Esophagus squamous epithelium (tissue), 5 donors: ENCODE measurements at regions not wholly inside any gene's neighbourhood (a gene's known extent, or its start where the extent isn't known, plus 50 kb on each side); places are given as distances from the start of the nearest gene placed in this dataset.

Experiments used
- DNase-seq: peaks from one replicate; lab custom pipeline; 2025; lab: John Stamatoyannopoulos, UW
- H3K27ac ChIP-seq, 4 donors: fragments of 200-600 bp; sonication (generic); one replicate each; pipeline ENCODE4 v1.5.1; 2016 to 2019; ENCODE audit warnings: mild to moderate bottlenecking in 1 of 4
- H3K27me3 ChIP-seq, 4 donors: fragments of 200-600 bp; sonication (generic); 1 replicate in 3 of 4; 2 replicates in 1 of 4; pipeline versions ENCODE4 v1.5.1 to v1.6.0; 2017 to 2021; ENCODE audit warnings: antibody characterized with exemption in 1 of 4
- H3K36me3 ChIP-seq, 3 donors: fragments of 200-600 bp; sonication (generic); one replicate each; pipeline ENCODE4 v1.5.1; 2016 to 2019
- H3K4me1 ChIP-seq, 3 donors: fragments of 200-600 bp; sonication (generic); one replicate each; pipeline ENCODE4 v1.5.1; 2017 to 2019
- H3K4me3 ChIP-seq, 4 donors: fragments of 200-600 bp; sonication (generic); 1 replicate in 3 of 4; 2 replicates in 1 of 4; pipeline ENCODE4 v1.5.1; 2016 to 2019; ENCODE audit warnings: mild to moderate bottlenecking in 2 of 4, moderate library complexity in 1 of 4
- H3K9me3 ChIP-seq, 3 donors: fragments of 200-600 bp; sonication (generic); one replicate each; pipeline ENCODE4 v1.5.1; 2016 to 2019
- POLR2A ChIP-seq, 4 donors: fragments of 450-650 bp; IDR thresholded peaks; one replicate each; pipeline ENCODE4 v1.6.1; 2017; ENCODE audit warnings: antibody characterized with exemption in 4 of 4, mild to moderate bottlenecking in 4 of 4, moderate library complexity in 3 of 4
- WGBS, 2 donors: methylation state at CpG; one replicate each; pipeline ENCODE4 v1.1.5; 2018; 5-methylcytosine and 5-hydroxymethylcytosine counted together
- intact Hi-C: fragments of 100-400 bp; cut with DNase I; formaldehyde crosslinking; loops from one replicate; pipeline ENCODE4 v1.15.0; 2022
- TF ChIP-seq, protein P1 (sequence below), 6 experiments: fragments of 450-650 bp in 4 of 6; fragments of 200-600 bp in 2 of 6; sonication (generic) in 2 of 6; IDR thresholded peaks; one replicate each; pipeline ENCODE4 v1.5.1; 2016 to 2019; ENCODE audit warnings: antibody characterized with exemption in 6 of 6, mild to moderate bottlenecking in 4 of 6, moderate library complexity in 4 of 6
- donor health status: DM: yes; HTN: yes; CAD: no.

DNA sequence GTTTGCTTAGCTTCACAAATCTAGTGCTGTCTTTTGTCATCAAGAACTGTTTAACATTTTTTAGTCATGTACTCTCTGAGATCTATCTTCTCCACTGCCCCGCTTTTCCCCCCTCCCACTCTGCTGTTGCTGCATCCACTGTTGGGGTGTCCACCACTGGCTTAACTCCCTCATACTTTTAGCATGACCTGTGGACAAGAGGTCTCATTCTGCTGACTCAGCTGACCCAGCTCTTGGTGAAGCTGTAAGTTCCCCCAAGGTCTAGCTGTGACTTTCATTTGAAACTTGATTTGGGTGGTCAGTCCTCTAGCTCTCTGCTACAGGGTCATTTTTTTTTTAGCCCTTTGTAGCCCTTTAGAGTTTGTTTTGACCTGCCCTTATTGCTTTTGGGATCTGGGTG lies 427.2 kb downstream of the PLCL1 start:
- Histone ChIP-seq H3K4me1 (no peaks in the 10 kb centered on the region), H3K9me3 (no peaks in the 10 kb centered on the region), H3K27ac (no peak overlapping the region), H3K36me3 (no peaks in the 10 kb centered on the region), H3K4me3 (no peak overlapping the region), H3K27me3 (no peaks in the 10 kb centered on the region)
- DNase-seq = no peak
- TF ChIP-seq, protein P1, sequence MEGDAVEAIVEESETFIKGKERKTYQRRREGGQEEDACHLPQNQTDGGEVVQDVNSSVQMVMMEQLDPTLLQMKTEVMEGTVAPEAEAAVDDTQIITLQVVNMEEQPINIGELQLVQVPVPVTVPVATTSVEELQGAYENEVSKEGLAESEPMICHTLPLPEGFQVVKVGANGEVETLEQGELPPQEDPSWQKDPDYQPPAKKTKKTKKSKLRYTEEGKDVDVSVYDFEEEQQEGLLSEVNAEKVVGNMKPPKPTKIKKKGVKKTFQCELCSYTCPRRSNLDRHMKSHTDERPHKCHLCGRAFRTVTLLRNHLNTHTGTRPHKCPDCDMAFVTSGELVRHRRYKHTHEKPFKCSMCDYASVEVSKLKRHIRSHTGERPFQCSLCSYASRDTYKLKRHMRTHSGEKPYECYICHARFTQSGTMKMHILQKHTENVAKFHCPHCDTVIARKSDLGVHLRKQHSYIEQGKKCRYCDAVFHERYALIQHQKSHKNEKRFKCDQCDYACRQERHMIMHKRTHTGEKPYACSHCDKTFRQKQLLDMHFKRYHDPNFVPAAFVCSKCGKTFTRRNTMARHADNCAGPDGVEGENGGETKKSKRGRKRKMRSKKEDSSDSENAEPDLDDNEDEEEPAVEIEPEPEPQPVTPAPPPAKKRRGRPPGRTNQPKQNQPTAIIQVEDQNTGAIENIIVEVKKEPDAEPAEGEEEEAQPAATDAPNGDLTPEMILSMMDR (IDR thresholded peaks at IDR 0.05) = no peak
- TF ChIP-seq POLR2A (IDR thresholded peaks at IDR 0.05) = no peak
- WGBS, 2 donors = 85 to 87% methylated on average over 1 of the region's 1 CpG
- intact Hi-C loops = no loop called here

DNA sequence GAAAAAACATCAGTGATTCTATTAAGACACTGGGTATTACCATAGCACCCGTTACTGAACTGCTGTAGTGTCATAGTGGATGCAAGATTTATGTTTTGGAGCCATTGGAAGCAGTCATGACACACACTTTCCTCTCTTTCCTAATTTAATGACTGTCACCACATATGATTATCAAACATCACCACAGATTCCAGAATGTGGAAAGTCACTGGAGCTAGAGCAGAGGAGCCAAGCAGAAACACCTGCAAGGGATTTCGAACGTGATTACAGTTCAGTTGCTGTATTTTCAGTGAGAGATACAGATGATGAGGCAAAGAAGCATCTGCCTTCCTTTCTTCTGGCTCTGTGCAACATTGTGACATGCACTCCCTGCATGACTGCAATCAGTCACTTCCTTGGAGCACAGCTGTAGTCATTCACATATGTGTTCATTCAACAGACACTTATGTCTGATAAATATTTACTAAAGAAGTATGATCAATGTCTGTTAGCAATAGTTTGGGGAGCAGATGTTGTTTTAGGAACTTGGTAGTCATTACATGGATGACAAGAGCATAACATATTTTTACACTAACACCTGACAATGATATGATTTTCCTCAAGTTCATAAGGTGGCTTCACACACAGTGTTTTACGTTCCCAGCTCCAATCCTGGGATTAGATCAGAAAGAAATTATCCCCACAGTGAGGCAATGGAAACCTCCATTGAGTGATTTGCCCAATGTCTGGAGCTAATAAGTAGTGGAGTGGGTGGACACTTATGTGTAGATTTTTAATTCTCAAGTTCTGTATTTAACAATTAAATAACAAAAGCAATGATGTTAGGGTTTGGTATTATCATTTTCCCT lies 416.6 kb downstream of the PLCL1 start:
- intact Hi-C loops = no loop called here
- no peak overlapping the region for H3K27ac ChIP-seq
- 43 to 51% methylated on average over 3 to 4 of the region's 4 CpGs for WGBS, 2 donors
- no peak for DNase-seq
- H3K36me3 ChIP-seq = no peaks in the 10 kb centered on the region
- no peaks in the 10 kb centered on the region for H3K27me3 ChIP-seq
- no peaks in the 10 kb centered on the region for H3K9me3 ChIP-seq
- TF ChIP-seq POLR2A (IDR thresholded peaks at IDR 0.05) = no peak
- TF ChIP-seq, protein P1 (IDR thresholded peaks at IDR 0.05) = no peak
- no peaks in the 10 kb centered on the region for H3K4me1 ChIP-seq
- H3K4me3 ChIP-seq = no peak overlapping the region

DNA sequence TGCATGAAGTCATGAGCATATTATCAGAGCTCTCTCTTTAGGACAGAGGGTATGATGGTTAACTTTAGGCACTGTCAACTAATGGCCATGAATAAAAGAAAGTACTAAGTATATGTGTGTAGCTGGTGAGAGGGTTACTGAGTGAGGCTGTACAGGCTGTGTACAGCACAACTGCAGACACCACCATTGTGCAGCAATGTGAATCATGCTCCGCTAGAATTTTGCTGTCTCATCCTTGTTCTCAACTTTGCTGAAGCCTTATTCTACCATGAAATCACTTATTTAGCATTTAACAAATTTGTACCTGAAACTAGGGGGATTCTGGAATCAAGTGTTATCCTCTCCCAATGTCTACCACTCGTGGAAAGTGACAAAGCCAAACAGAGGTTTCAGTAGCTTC lies 414.9 kb downstream of the PLCL1 start:
- no peak for TF ChIP-seq POLR2A (IDR thresholded peaks at IDR 0.05)
- TF ChIP-seq, protein P1 (IDR thresholded peaks at IDR 0.05) = no peak

DNA sequence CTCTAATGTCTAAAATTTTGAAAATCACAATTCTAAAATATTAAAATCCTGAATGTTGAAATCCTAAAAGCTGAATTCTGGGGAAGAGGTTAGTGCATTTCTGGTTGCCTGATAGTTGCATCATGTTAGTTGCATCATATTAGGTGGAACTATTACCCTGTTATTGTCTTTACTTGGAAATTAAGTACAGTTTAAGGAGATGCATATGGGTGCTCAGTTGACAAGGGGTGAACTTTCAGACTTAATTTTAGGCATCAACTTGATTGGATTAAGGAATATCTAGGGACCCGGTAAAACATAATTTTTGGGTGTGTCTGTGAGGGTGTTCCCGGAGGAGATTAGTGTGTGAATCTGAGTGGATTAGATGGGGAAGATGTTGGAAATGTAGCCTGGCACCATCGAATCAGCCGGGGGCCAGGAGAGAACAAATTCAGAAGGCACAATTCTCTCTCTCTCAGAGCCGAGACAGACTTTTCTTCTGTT lies 409.8 kb downstream of the PLCL1 start:
- no peaks in the 10 kb centered on the region for H3K9me3 ChIP-seq
- no peak overlapping the region for H3K27ac ChIP-seq
- H3K27me3 ChIP-seq = no peaks in the 10 kb centered on the region
- WGBS, 2 donors = 70 to 80% methylated on average over 5 of the region's 5 CpGs
- TF ChIP-seq, protein P1 (IDR thresholded peaks at IDR 0.05) = no peak
- no peak for TF ChIP-seq POLR2A (IDR thresholded peaks at IDR 0.05)
- H3K4me1 ChIP-seq = no peaks in the 10 kb centered on the region
- H3K4me3 ChIP-seq = no peak overlapping the region
- DNase-seq = no peak
- H3K36me3 ChIP-seq = no peaks in the 10 kb centered on the region
- intact Hi-C loops = no loop called here

More for the DNA sequence above, 414.9 kb downstream of the PLCL1 start:
- no peaks in the 10 kb centered on the region for H3K9me3 ChIP-seq
- H3K36me3 ChIP-seq = no peaks in the 10 kb centered on the region
- H3K27ac ChIP-seq = no peak overlapping the region
- no peak overlapping the region for H3K4me3 ChIP-seq
- H3K4me1 ChIP-seq = no peaks in the 10 kb centered on the region
- DNase-seq = no peak
- intact Hi-C loops = no loop called here
- WGBS, 2 donors = 61 to 88% methylated on average over 1 to 2 of the region's 2 CpGs
- no peaks in the 10 kb centered on the region for H3K27me3 ChIP-seq

DNA sequence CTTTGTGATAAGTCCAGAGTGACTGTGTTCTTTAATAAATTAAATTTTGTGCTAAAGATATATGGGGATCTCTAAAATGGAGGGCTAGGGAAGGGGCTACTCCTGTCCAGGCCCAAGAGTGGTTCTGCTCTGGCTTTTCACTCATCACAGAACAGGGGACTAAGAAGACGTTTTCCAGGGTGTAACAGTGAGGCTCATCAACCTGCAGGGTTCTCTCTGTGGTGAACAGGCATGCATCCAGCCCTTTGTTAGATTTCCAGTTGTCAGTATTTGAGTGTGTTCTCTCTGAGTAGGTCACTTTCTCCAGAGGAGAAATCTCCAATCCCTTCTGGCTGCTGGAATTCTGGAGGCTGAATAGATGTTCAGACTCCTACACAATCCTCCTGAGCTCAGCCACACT lies 408.9 kb downstream of the PLCL1 start:
- TF ChIP-seq, protein P1 (IDR thresholded peaks at IDR 0.05) = no peak
- TF ChIP-seq POLR2A (IDR thresholded peaks at IDR 0.05) = no peak
- Histone ChIP-seq H3K4me1 (no peaks in the 10 kb centered on the region), H3K36me3 (no peaks in the 10 kb centered on the region), H3K27ac (no peak overlapping the region), H3K27me3 (no peaks in the 10 kb centered on the region), H3K9me3 (no peaks in the 10 kb centered on the region), H3K4me3 (no peak overlapping the region)
- intact Hi-C loops = no loop called here
- no peak for DNase-seq
- WGBS, 2 donors = 36 to 54% methylated on average over 1 of the region's 1 CpG
